Ishikawa (cell line): ENCODE measurements at regions not wholly inside any gene's neighbourhood (a gene's known extent, or its start where the extent isn't known, plus 50 kb on each side); places are given as distances from the start of the nearest gene placed in this dataset.
A peak's percentile ranks its signal among the peaks of the same experiment; 100 is the strongest.

Experiments used
- MAX ChIP-seq: IDR thresholded peaks from 2 replicates; pipeline ENCODE4 v1.6.1; 2012
- RAD21 ChIP-seq: IDR thresholded peaks from 2 replicates; pipeline ENCODE4 v1.6.1; 2012; ENCODE audit warnings: low read depth
- YY1 ChIP-seq: IDR thresholded peaks from 2 replicates; pipeline ENCODE4 v1.6.1; 2012; ENCODE audit warnings: low read depth

- TF ChIP-seq RAD21 = peak; percentile 53
- TF ChIP-seq YY1 = no peak
- no peak for TF ChIP-seq MAX
These were observed 206.5 kb upstream of the STK26 start for GRCh38 chrX:131816551-131817136.
